Prostate gland (tissue), 2 donors: ENCODE measurements at regions not wholly inside any gene's neighbourhood (a gene's known extent, or its start where the extent isn't known, plus 50 kb on each side); places are given as distances from the start of the nearest gene placed in this dataset.

Source experiments
- POLR2A ChIP-seq: fragments of 450-650 bp; IDR thresholded peaks from one replicate; pipeline ENCODE4 v1.6.1; 2016; ENCODE audit warnings: antibody characterized with exemption, mild to moderate bottlenecking
- POLR2AphosphoS5 ChIP-seq: sonication (generic); formaldehyde crosslinking; IDR thresholded peaks from one replicate; pipeline ENCODE4 v1.6.1; 2017; ENCODE audit warnings: antibody characterized with exemption
- TF ChIP-seq, protein P1 (sequence below), 4 experiments: fragments of 200-600 bp in 2 of 4; fragments of 450-650 bp in 2 of 4; sonication (generic) in 2 of 4; IDR thresholded peaks; 1 replicate in 3 of 4; 2 replicates in 1 of 4; pipeline ENCODE4 v1.5.1; 2016 to 2019; ENCODE audit warnings: antibody characterized with exemption in 4 of 4, mild to moderate bottlenecking in 2 of 4, moderate library complexity in 2 of 4

DNA sequence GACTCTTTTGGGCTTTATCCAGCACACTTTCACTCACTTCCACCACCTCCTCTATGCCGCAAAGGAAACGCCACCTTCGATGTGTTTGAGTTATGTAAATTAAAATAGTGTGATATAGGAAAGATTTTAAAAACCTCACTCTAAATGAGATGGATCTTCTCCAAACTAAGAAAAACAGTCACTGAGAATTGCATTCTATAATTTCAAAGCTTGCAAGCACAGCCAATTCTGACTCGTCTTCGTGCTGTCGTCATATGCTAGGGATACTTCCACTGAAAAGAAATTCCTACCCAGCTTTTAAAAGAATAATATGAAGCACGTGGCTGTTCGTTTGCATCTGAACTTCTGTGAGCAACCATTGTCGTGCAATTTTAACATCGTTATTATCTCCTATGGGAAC, 162.5 kb downstream of the SH3BP4 start:
- TF ChIP-seq POLR2AphosphoS5 (no peak), POLR2A (no peak)
- TF ChIP-seq, protein P1, sequence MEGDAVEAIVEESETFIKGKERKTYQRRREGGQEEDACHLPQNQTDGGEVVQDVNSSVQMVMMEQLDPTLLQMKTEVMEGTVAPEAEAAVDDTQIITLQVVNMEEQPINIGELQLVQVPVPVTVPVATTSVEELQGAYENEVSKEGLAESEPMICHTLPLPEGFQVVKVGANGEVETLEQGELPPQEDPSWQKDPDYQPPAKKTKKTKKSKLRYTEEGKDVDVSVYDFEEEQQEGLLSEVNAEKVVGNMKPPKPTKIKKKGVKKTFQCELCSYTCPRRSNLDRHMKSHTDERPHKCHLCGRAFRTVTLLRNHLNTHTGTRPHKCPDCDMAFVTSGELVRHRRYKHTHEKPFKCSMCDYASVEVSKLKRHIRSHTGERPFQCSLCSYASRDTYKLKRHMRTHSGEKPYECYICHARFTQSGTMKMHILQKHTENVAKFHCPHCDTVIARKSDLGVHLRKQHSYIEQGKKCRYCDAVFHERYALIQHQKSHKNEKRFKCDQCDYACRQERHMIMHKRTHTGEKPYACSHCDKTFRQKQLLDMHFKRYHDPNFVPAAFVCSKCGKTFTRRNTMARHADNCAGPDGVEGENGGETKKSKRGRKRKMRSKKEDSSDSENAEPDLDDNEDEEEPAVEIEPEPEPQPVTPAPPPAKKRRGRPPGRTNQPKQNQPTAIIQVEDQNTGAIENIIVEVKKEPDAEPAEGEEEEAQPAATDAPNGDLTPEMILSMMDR (IDR thresholded peaks at IDR 0.05) = no peak
